ENCODE measurements at regions not wholly inside any gene's neighbourhood (a gene's known extent, or its start where the extent isn't known, plus 50 kb on each side); places are given as distances from the start of the nearest gene placed in this dataset.
"Not testable (repeated sequence)": the region's sequence is repeated elsewhere in the genome, so short reads cannot be mapped to it uniquely, and the experiment has no call there.

DNA sequence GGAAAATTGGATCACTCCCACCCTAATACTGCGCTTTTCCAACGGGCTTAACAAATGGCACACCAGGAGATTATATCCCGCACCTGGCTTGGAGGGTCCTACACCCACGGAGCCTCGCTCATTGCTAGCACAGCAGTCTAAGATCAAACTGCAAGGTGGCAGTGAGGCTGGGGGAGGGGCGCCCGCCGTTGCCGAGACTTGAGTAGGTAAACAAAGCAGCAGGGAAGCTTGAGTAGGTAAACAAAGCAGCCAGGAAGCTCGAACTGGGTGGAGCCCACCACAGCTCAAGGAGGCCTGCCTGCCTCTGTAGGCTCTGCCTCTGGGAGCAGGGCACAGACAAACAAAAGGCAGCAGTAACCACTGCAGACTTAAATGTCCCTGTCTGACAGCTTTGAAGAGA lies 59.8 kb upstream of the PKP2 start:
- TF ChIP-seq POLR2A (IDR thresholded peaks at IDR 0.05) = not testable (repeated sequence)
- TF ChIP-seq, protein P1, sequence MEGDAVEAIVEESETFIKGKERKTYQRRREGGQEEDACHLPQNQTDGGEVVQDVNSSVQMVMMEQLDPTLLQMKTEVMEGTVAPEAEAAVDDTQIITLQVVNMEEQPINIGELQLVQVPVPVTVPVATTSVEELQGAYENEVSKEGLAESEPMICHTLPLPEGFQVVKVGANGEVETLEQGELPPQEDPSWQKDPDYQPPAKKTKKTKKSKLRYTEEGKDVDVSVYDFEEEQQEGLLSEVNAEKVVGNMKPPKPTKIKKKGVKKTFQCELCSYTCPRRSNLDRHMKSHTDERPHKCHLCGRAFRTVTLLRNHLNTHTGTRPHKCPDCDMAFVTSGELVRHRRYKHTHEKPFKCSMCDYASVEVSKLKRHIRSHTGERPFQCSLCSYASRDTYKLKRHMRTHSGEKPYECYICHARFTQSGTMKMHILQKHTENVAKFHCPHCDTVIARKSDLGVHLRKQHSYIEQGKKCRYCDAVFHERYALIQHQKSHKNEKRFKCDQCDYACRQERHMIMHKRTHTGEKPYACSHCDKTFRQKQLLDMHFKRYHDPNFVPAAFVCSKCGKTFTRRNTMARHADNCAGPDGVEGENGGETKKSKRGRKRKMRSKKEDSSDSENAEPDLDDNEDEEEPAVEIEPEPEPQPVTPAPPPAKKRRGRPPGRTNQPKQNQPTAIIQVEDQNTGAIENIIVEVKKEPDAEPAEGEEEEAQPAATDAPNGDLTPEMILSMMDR (IDR thresholded peaks at IDR 0.05 in 4 of 5, conservative IDR thresholded peaks at IDR 0.05 in 1 of 5) = not testable (repeated sequence)

Measured in gastrocnemius medialis (tissue), 4 donors.